GM18505 (cell line): ENCODE measurements at regions not wholly inside any gene's neighbourhood (a gene's known extent, or its start where the extent isn't known, plus 50 kb on each side); places are given as distances from the start of the nearest gene placed in this dataset.
"Not testable (repeated sequence)": the region's sequence is repeated elsewhere in the genome, so short reads cannot be mapped to it uniquely, and the experiment has no call there.

Experiments
- ATAC-seq: cut with Tn5 transposase; IDR thresholded peaks from one replicate; pipeline ENCODE4 v1.9.1; 2021; ENCODE audit not compliant: unreplicated experiment
- POLR2A ChIP-seq: IDR thresholded peaks from 4 replicates; pipeline ENCODE4 v1.6.1; 2011; ENCODE audit warnings: borderline replicate concordance; ENCODE audit not compliant: insufficient read depth, insufficient read length; ENCODE audit errors: extremely low read depth

GRCh38 chr6:131336596-131336995 lies 201.3 kb downstream of the AKAP7 start:
- no peak for ATAC-seq
- TF ChIP-seq POLR2A = no peak

GRCh38 chr6:131346896-131347295 lies 211.6 kb downstream of the AKAP7 start:
- ATAC-seq = not testable (repeated sequence)

GRCh38 chr6:131348572-131348971 lies 213.3 kb downstream of the AKAP7 start:
- no peak for ATAC-seq
- no peak for TF ChIP-seq POLR2A

GRCh38 chr6:131349199-131349598 lies 213.9 kb downstream of the AKAP7 start:
- no peak for TF ChIP-seq POLR2A
- no peak for ATAC-seq

- no peak for TF ChIP-seq POLR2A
- no peak for ATAC-seq
Observed at GRCh38 chr6:131353106-131353505, 217.8 kb downstream of the AKAP7 start.

GRCh38 chr6:131353876-131354275 lies 218.6 kb downstream of the AKAP7 start:
- ATAC-seq = no peak
- TF ChIP-seq POLR2A = no peak

GRCh38 chr6:131354356-131354755 lies 218.7 kb upstream of the ARG1 start:
- TF ChIP-seq POLR2A = no peak
- no peak for ATAC-seq

- ATAC-seq = no peak
- no peak for TF ChIP-seq POLR2A
Observed at GRCh38 chr6:131356161-131356560, 216.9 kb upstream of the ARG1 start.

GRCh38 chr6:131357501-131357900 lies 215.5 kb upstream of the ARG1 start:
- no peak for ATAC-seq
- TF ChIP-seq POLR2A = no peak

- no peak for ATAC-seq
- TF ChIP-seq POLR2A = no peak
Observed at GRCh38 chr6:131362070-131362469, 211.0 kb upstream of the ARG1 start.

- no peak for TF ChIP-seq POLR2A
- no peak for ATAC-seq
Observed at GRCh38 chr6:131362696-131363095, 210.3 kb upstream of the ARG1 start.

- no peak for ATAC-seq
- TF ChIP-seq POLR2A = no peak
Observed at GRCh38 chr6:131363947-131364834, 208.8 kb upstream of the ARG1 start.

- no peak for TF ChIP-seq POLR2A
- ATAC-seq = no peak
Observed at GRCh38 chr6:131366223-131366622, 206.8 kb upstream of the ARG1 start.

- no peak for TF ChIP-seq POLR2A
- ATAC-seq = no peak
Observed at GRCh38 chr6:131367206-131367873, 205.7 kb upstream of the ARG1 start.
